C4-2B (cell line): ENCODE measurements at regions not wholly inside any gene's neighbourhood (a gene's known extent, or its start where the extent isn't known, plus 50 kb on each side); places are given as distances from the start of the nearest gene placed in this dataset.

Experiments
- CTCF ChIP-seq: fragments of 450-650 bp; conservative IDR thresholded peaks from 2 replicates; pipeline ENCODE4 v1.5.1; 2017; ENCODE audit warnings: mild to moderate bottlenecking
- ZFX ChIP-seq: fragments of 450-650 bp; IDR thresholded peaks from 2 replicates; pipeline ENCODE4 v1.6.1; 2017

- TF ChIP-seq CTCF (no peak), ZFX (no peak)
Observed at GRCh38 chr2:129757366-129757914, 222.0 kb upstream of the RAB6C start.
